ENCODE measurements at regions not wholly inside any gene's neighbourhood (a gene's known extent, or its start where the extent isn't known, plus 50 kb on each side); places are given as distances from the start of the nearest gene placed in this dataset.

DNA sequence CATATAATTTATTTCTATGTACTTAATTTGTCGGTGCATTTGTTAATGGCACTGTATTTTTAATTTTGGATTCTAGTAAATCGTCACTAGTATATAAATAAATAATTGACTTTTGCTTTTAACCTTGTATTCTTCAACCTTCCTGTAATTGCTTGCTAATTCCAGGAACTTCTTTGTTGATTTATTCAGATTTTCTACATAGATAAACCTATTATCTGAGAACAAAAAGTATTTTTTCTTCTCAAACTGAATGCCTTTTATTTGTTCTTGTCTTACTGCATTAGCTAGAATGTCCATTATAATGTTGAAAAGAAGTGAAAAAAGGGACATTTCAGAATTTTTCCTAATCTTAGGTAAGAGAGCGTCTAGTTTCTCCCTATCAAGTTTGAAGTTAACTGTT, 839.1 kb downstream of the SH3BGRL start:
- no TSS peak for BruUV-seq (replicated peaks)
- H3K36me3 ChIP-seq (ENCODE audit: control insufficient read depth in 2 of 2, insufficient read depth in 2 of 2, low read length in 1 of 2), result no peaks in the 10 kb centered on the region
- no peaks in the 10 kb centered on the region for H4K20me1 ChIP-seq (ENCODE audit: control insufficient read depth, insufficient read depth)
- ATAC-seq, result no peak
- TF ChIP-seq, protein P1, sequence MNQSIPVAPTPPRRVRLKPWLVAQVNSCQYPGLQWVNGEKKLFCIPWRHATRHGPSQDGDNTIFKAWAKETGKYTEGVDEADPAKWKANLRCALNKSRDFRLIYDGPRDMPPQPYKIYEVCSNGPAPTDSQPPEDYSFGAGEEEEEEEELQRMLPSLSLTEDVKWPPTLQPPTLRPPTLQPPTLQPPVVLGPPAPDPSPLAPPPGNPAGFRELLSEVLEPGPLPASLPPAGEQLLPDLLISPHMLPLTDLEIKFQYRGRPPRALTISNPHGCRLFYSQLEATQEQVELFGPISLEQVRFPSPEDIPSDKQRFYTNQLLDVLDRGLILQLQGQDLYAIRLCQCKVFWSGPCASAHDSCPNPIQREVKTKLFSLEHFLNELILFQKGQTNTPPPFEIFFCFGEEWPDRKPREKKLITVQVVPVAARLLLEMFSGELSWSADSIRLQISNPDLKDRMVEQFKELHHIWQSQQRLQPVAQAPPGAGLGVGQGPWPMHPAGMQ (IDR thresholded peaks at IDR 0.05; ENCODE audit: borderline replicate concordance), result no peak
- TF ChIP-seq FOXM1 (IDR thresholded peaks at IDR 0.05; ENCODE audit: low read depth, low read length) (no peak), PAX8 (IDR thresholded peaks at IDR 0.05) (no peak), IRF4 (IDR thresholded peaks at IDR 0.05; ENCODE audit: low read depth, low read length) (no peak)
- ChIA-PET SMC1A (ENCODE audit: uncharacterized antibody, unreplicated experiment) (no interaction called here), CTCF (no interaction called here), POLR2A (no interaction called here), RAD21 (ENCODE audit: unreplicated experiment) (no interaction called here)
- H3K79me2 ChIP-seq (ENCODE audit: control insufficient read depth, insufficient read depth, low read length), result no peaks in the 10 kb centered on the region
- intact Hi-C loops (cut with micrococcal nuclease; ENCODE audit: unreplicated experiment), result no loop called here
- H3K9me3 ChIP-seq (replicated peaks; ENCODE audit: control insufficient read depth, insufficient read depth, low read length), result no peaks in the 10 kb centered on the region
- FAIRE-seq, result no peak
- no peak overlapping the region for H3K4me2 ChIP-seq (ENCODE audit: control insufficient read depth, insufficient read depth)
- no peak for DNase-seq (ENCODE audit: low read depth, low spot score)
- H3K4me1 ChIP-seq (ENCODE audit: control insufficient read depth, insufficient read depth, low read length), result no peaks in the 10 kb centered on the region
- in situ Hi-C loops (cut with MboI), result no loop called here
- WGBS (ENCODE audit: insufficient coverage, insufficient replicate concordance, low lambda C conversion rate, missing lambda C conversion rate), result 44% methylated on average over 3 of the region's 3 CpGs
- H2AFZ ChIP-seq (ENCODE audit: control insufficient read depth, low read depth, low read length), result no peak overlapping the region
- no peaks in the 10 kb centered on the region for H3K27me3 ChIP-seq (replicated peaks in 1 of 2; ENCODE audit: control insufficient read depth in 2 of 2, insufficient read depth in 2 of 2, low read length in 1 of 2)
- H3K27ac ChIP-seq (ENCODE audit: control insufficient read depth, insufficient read depth), result no peak overlapping the region
- H3K4me3 ChIP-seq, result no peak overlapping the region
- H3K9ac ChIP-seq (ENCODE audit: control insufficient read depth, insufficient read depth, low read length), result no peak overlapping the region

DNA sequence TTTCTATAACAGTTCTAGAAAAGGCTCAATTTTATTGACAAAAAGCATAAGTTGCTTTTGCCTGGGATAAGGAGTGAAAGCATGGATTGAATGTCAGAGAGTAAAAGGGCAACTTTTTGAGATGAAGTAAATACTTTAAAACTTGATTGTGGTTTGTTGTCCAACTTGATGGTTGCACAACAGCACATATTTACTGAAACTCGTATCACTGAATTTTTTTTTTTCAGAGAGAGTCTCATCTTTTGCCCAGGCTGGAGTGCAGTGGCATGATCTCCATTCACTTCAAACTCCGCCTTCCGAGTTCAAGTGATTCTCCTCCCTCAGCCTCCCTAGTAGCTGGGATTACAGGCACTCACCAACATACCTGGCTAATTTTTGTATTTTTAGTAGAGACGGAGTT, 856.8 kb downstream of the SH3BGRL start:
- SMC1A ChIA-PET (ENCODE audit: uncharacterized antibody, unreplicated experiment), result no interaction called here
- H3K9me3 ChIP-seq (replicated peaks; ENCODE audit: control insufficient read depth, insufficient read depth, low read length), result no peaks in the 10 kb centered on the region
- in situ Hi-C loops (cut with MboI), result no loop called here
- no peaks in the 10 kb centered on the region for H4K20me1 ChIP-seq (ENCODE audit: control insufficient read depth, insufficient read depth)
- H3K9ac ChIP-seq (ENCODE audit: control insufficient read depth, insufficient read depth, low read length), result no peak overlapping the region
- no peak for DNase-seq (ENCODE audit: low read depth, low spot score)
- H3K79me2 ChIP-seq (ENCODE audit: control insufficient read depth, insufficient read depth, low read length), result no peaks in the 10 kb centered on the region
- POLR2A ChIA-PET, result no interaction called here
- FAIRE-seq, result no peak
- H3K4me1 ChIP-seq (ENCODE audit: control insufficient read depth, insufficient read depth, low read length), result no peaks in the 10 kb centered on the region
- CTCF ChIA-PET, result interaction anchor here (0.6 kb wide), 1 partner anchor 1787 kb away, joined by 3 read pairs; no protein-coding TSS in a partner anchor
- ATAC-seq, result no peak
- RAD21 ChIA-PET (ENCODE audit: unreplicated experiment), result no interaction called here
- no TSS peak for BruUV-seq (replicated peaks)
- intact Hi-C loops (cut with micrococcal nuclease; ENCODE audit: unreplicated experiment), result no loop called here
- no peak overlapping the region for H3K27ac ChIP-seq (ENCODE audit: control insufficient read depth, insufficient read depth)
- H3K27me3 ChIP-seq (replicated peaks in 1 of 2; ENCODE audit: control insufficient read depth in 2 of 2, insufficient read depth in 2 of 2, low read length in 1 of 2), result no peaks in the 10 kb centered on the region
- no peak overlapping the region for H3K4me3 ChIP-seq
- 41% methylated on average over 4 of the region's 4 CpGs for WGBS (ENCODE audit: insufficient coverage, insufficient replicate concordance, low lambda C conversion rate, missing lambda C conversion rate)
- no peak overlapping the region for H3K4me2 ChIP-seq (ENCODE audit: control insufficient read depth, insufficient read depth)
- no peaks in the 10 kb centered on the region for H3K36me3 ChIP-seq (ENCODE audit: control insufficient read depth in 2 of 2, insufficient read depth in 2 of 2, low read length in 1 of 2)
- H2AFZ ChIP-seq (ENCODE audit: control insufficient read depth, low read depth, low read length), result no peak overlapping the region
- TF ChIP-seq SIN3A (IDR thresholded peaks at IDR 0.05; ENCODE audit: low read depth, low read length), result no peak
- no peak for TF ChIP-seq TCF7 (IDR thresholded peaks at IDR 0.05; ENCODE audit: borderline replicate concordance)
- no peak for TF ChIP-seq EED (IDR thresholded peaks at IDR 0.05; ENCODE audit: low read depth)
- no peak for TF ChIP-seq SUPT20H (IDR thresholded peaks at IDR 0.05; ENCODE audit: borderline replicate concordance, control insufficient read depth, low read depth, low read length)
- no peak for TF ChIP-seq CHD4 (IDR thresholded peaks at IDR 0.05)
- TF ChIP-seq, protein P2, sequence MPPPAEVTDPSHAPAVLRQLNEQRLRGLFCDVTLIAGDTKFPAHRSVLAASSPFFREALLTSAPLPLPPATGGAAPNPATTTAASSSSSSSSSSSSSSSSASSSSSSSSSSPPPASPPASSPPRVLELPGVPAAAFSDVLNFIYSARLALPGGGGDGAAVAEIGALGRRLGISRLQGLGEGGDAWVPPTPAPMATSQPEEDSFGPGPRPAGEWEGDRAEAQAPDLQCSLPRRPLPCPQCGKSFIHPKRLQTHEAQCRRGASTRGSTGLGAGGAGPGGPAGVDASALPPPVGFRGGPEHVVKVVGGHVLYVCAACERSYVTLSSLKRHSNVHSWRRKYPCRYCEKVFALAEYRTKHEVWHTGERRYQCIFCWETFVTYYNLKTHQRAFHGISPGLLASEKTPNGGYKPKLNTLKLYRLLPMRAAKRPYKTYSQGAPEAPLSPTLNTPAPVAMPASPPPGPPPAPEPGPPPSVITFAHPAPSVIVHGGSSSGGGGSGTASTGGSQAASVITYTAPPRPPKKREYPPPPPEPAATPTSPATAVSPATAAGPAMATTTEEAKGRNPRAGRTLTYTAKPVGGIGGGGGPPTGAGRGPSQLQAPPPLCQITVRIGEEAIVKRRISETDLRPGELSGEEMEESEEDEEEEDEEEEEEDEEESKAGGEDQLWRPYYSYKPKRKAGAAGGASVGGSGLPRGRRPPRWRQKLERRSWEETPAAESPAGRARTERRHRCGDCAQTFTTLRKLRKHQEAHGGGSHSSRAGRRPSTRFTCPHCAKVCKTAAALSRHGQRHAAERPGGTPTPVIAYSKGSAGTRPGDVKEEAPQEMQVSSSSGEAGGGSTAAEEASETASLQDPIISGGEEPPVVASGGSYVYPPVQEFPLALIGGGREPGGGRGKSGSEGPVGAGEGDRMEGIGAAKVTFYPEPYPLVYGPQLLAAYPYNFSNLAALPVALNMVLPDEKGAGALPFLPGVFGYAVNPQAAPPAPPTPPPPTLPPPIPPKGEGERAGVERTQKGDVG (CRISPR knock-in tag; IDR thresholded peaks at IDR 0.05), result no peak
- TF ChIP-seq, protein P3, sequence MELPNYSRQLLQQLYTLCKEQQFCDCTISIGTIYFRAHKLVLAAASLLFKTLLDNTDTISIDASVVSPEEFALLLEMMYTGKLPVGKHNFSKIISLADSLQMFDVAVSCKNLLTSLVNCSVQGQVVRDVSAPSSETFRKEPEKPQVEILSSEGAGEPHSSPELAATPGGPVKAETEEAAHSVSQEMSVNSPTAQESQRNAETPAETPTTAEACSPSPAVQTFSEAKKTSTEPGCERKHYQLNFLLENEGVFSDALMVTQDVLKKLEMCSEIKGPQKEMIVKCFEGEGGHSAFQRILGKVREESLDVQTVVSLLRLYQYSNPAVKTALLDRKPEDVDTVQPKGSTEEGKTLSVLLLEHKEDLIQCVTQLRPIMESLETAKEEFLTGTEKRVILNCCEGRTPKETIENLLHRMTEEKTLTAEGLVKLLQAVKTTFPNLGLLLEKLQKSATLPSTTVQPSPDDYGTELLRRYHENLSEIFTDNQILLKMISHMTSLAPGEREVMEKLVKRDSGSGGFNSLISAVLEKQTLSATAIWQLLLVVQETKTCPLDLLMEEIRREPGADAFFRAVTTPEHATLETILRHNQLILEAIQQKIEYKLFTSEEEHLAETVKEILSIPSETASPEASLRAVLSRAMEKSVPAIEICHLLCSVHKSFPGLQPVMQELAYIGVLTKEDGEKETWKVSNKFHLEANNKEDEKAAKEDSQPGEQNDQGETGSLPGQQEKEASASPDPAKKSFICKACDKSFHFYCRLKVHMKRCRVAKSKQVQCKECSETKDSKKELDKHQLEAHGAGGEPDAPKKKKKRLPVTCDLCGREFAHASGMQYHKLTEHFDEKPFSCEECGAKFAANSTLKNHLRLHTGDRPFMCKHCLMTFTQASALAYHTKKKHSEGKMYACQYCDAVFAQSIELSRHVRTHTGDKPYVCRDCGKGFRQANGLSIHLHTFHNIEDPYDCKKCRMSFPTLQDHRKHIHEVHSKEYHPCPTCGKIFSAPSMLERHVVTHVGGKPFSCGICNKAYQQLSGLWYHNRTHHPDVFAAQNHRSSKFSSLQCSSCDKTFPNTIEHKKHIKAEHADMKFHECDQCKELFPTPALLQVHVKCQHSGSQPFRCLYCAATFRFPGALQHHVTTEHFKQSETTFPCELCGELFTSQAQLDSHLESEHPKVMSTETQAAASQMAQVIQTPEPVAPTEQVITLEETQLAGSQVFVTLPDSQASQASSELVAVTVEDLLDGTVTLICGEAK (IDR thresholded peaks at IDR 0.05; ENCODE audit: borderline replicate concordance), result no peak

Data from GM12878 (cell line).